Left kidney (tissue), 1 donor: ENCODE measurements at regions not wholly inside any gene's neighbourhood (a gene's known extent, or its start where the extent isn't known, plus 50 kb on each side); places are given as distances from the start of the nearest gene placed in this dataset.

Experiments used
- DNase-seq: peaks from one replicate; pipeline ENCODE4 v3.0.0-alpha.2; 2013

DNA sequence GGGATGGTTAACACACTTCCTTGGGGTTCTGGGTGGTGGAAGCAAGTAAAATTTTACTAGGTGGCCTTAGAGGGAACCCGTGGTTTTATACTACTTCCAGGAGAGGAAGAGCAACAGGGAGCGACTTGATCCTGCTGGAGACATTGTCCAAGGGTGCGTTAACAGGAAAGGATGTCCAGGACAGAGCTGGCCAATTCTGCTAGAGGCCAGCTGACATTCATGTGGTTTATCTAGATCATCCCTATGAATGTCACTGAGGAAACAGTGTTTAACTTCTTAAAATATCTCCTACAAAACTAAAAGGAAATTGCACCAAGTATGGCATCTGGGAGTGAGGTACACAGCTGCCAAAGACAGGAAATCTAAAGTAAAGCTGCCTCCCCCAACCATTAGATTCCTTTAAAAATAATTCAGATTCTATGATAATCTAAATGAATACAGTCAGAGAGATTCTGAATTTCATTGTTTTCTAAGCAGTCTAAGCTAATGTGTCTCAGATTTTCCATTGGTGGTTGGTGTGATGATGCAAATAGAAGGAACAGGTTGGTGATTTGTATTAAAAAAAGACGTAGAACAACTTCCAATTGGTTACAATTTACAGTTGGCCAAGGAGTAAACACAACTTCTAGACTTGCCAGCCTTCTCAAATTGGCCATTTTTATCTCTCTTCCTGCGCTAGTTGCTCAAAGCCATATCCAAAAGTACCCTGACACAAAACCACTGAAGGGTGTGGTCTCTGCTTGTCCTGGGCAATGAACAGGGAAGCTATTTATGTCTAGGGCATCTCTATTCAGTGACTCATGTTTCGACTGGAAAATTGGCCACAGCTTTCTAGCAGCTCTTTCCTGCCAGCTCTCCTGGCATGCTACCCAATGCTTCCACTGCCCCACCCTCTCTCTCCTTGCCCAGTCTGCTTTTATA, 574.7 kb upstream of the MEF2C start:
- DNase-seq: no peak

DNA sequence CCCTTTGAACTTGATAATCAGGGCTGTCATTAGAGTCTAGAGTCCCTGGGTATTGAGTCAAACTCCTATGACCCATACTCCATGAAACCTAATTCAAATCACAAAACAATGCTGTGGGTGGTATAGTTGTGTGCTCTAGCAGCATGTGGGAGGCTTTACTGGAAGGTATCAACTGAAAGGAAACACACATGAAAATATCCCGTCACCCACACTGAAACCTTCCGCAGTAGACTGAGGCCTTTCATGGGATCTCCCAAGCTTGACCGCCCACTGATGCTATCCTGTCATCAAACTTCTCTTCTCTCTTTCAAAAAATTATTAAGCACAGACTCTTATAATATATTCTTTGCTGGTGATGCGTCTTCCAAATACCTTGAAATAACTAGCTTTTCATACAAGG, 569.1 kb upstream of the MEF2C start:
- DNase-seq: no peak

GRCh38 chr5:89451263-89451662, 568.3 kb upstream of the MEF2C start:
- DNase-seq: no peak

DNA sequence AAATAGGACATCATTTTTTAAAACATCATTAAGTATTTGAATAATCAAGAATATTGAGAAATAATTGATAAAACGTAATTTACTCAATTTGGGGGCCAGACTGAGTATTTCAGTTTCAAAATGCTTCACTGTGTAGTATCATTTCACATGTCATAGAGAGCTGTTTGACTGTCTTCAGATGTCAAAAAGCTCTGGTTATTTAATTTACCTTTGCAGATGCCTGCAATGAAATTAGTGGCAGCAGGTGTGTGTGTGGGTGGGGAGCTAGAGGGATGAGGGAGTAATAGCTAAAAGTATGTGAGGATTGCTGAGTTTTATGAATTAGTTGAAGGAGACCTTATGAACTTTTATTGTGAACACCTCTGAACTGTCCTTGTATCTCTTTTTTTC, 567.2 kb upstream of the MEF2C start:
- no peak for DNase-seq

GRCh38 chr5:89449392-89450148, 566.6 kb upstream of the MEF2C start:
- DNase-seq: no peak

DNA sequence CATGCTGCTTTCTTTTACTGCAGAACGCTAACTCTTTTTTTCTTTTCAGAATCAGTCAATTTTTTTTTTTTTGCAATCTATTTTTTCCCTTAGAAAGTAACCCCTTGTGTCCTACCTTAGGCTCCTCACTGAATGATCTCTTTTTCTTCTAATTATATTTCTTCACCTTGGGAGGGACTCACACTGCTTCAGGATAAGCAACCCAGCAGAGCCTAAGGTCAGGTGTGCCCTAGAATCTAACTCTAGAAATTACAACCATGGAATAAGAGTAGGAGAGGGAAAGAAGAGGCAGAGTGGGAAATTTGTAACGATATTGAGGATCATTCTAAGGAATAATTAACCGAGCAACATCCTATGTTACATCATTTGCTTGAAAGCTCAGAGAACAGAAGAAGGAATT, 564.0 kb upstream of the MEF2C start:
- DNase-seq: no peak

- no peak for DNase-seq
These were observed 562.2 kb upstream of the MEF2C start for GRCh38 chr5:89445106-89445745.

DNA sequence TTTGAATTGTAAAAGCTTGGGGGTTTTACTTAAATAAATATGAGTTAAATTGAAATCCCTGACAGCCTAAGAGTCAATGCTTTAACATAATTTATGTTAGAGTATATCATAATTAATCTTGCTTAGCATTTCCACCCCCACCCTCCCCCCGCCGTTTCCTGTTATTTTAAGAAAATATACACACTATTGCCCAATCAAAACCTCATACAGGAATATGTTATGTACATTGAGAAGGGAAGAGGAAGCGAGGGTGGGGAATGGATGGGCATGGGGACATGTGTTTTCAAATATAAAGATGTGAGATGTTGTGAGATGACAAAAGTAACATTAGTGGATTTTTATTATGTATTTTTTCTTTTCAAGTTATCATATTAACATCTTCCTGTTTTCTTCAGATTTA, 561.1 kb upstream of the MEF2C start:
- DNase-seq: no peak

DNA sequence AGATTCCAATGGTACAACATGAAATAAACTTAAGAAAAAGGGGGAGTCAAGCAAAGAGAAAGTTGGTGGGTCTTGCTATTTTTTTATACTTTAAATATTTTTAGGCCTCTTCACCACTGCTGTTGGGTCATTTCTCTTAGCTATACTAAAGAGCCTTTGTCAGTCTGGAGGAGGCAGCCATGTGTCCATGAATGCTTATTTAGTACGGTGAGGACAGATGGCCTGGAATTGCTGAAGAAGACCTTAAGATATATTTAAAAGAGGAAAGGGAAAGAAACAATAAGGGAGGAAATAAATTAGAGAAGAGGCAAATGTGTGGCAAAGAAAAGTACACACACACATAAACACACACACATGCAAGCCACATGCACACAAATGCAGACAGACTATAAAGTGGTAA, 560.5 kb upstream of the MEF2C start:
- no peak for DNase-seq

DNA sequence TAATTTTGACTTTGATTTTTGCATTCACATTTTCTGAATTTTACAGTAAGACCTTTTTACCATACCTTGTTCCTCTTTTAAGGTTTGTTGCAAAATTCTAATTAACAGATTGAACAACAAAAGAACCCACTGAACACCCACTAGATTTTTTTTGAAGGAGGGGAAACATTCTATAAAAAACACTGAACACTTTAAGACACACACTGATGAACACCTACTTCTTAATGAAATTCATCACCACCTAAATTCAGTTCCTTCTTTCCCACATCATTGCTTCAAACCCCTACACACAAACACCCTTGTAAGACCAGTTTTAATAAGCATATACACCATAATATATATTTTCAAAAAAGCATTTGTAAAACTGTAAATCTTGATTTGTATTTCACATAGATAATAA, 559.0 kb upstream of the MEF2C start:
- DNase-seq: no peak

GRCh38 chr5:89440670-89441069, 557.7 kb upstream of the MEF2C start:
- DNase-seq: no peak

DNA sequence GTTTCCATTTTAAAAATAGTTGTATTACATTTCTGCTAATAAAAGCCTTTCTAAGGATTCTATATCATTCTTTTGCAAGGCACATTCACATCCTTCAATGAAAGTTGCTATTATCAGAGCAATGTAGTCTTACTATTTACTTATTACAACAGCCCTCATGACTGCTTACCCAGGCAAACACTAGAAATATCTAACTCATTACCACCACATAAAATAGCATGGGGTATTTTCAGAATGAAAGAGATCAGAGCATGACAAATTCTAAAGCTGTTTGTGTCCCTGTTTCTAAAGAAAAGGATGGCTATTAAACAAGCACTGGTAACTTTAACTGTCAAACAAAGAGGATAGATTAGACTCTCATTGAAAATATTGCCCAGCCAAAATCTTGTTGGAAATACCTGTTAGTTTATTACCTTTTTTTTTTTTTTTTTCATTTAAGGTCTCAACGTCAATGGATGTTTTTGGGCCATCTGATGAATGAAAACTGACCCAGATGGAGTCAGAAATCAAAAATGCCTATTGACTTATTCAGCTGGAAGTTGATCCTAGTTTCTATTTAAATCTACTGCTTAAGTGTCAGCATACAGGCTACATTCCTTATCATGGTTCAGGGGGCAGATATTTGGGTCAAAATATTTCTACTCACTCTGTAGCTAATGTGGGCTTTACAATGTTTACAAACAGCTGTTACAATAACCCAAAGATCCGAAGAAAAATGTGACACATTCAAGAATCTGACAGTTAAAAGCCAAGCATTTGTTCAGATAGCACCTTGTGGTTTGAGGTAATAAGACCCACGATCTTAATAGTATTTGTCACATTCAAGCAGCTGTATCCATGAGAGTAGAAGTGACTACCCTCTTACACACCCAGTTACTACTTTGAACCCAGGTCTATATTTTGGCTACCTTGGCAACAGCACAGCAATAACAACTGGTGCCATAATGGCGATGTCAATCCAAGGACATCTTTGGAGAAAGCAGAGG, 554.8 kb upstream of the MEF2C start:
- no peak for DNase-seq

- DNase-seq: no peak
These were observed 553.5 kb upstream of the MEF2C start for GRCh38 chr5:89436464-89436863.

GRCh38 chr5:89435347-89435746, 552.4 kb upstream of the MEF2C start:
- DNase-seq: no peak

DNA sequence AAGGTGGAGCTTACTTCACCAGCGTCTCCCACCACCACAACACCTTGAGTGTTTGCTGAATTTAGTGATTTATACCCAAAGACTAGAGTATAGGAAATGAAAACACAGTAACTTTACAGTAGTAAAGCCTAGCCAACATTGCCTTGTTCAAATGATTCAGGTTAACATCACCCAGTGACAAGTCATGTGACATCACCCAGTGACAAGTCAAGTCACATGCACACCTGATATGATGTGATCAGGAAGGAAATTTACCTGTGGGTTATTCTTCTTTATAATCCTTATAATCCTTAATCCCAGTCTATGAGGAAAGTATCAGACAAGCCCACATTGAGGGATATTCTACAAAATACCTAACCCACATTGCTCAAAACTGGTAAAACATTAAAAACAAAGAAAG, 545.6 kb upstream of the MEF2C start:
- DNase-seq: no peak

GRCh38 chr5:89425062-89425461, 542.1 kb upstream of the MEF2C start:
- DNase-seq: no peak

GRCh38 chr5:89421035-89421434, 538.1 kb upstream of the MEF2C start:
- no peak for DNase-seq

- no peak for DNase-seq
These were observed 535.6 kb upstream of the MEF2C start for GRCh38 chr5:89418407-89419085.

GRCh38 chr5:89417990-89418389, 535.0 kb upstream of the MEF2C start:
- no peak for DNase-seq

DNA sequence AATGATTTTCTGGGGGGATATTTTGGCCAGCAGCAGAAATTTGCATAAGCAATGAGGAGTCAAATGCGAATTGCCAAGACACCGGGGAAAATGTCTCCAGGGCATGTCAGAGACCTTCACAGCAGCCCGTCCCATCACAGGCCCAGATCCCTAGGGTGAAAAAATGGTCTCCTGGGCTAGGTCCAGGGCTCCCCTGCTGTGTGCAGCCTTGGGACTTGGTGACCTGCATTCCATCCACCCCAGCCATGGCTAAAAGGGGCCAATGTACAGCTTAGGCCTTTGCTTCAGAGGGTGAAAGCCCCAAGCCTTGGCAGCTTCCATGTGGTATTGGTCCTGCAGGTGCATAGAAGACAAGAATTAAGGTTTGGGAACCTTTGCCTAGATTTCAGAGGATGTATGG, 534.5 kb upstream of the MEF2C start:
- DNase-seq: no peak

GRCh38 chr5:89411891-89412290, 528.9 kb upstream of the MEF2C start:
- DNase-seq: no peak
